WTC11 (cell line): ENCODE measurements at regions not wholly inside any gene's neighbourhood (a gene's known extent, or its start where the extent isn't known, plus 50 kb on each side); places are given as distances from the start of the nearest gene placed in this dataset.
"Not testable (repeated sequence)": the region's sequence is repeated elsewhere in the genome, so short reads cannot be mapped to it uniquely, and the experiment has no call there.

Experiments
- ATAC-seq: fragments of 200-7000 bp; cut with Tn5 transposase; 2 replicates; pipeline ENCODE4 v1.10.0; 2021; ENCODE audit warnings: mild to moderate bottlenecking, moderate library complexity
- CTCF ChIA-PET: fragments of 300-600 bp; sonication (Branson Sonifier 250); formaldehyde crosslinking; loops from one replicate; lab custom pipeline; 2021; ENCODE audit warnings: antibody characterized with exemption; lab: Charles Lee
- POLR2A ChIA-PET: fragments of 350-600 bp; sonication (Branson Sonifier 250); formaldehyde crosslinking; loops from one replicate; lab custom pipeline; 2021; ENCODE audit warnings: antibody characterized with exemption; lab: Charles Lee
- DNase-seq: peaks from one replicate; pipeline ENCODE4 v3.0.0; 2021; ENCODE audit warnings: low spot score
- H3K27ac Mint-ChIP-seq: 2 replicates; pipeline ENCODE4 v1.8.0; 2021; ENCODE audit warnings: mixed read lengths
- H3K27me3 Mint-ChIP-seq: 2 replicates; pipeline ENCODE4 v1.8.0; 2021; ENCODE audit warnings: low read depth, mild to moderate bottlenecking, moderate library complexity, mixed read lengths
- H3K36me3 Mint-ChIP-seq: 2 replicates; pipeline ENCODE4 v1.8.0; 2021; ENCODE audit warnings: mixed read lengths
- H3K4me1 Mint-ChIP-seq: 2 replicates; pipeline ENCODE4 v1.8.0; 2022; ENCODE audit warnings: mixed read lengths
- H3K4me3 Mint-ChIP-seq: 2 replicates; pipeline ENCODE4 v1.8.0; 2021; ENCODE audit warnings: mild to moderate bottlenecking, moderate library complexity, mixed read lengths
- H3K9me3 Mint-ChIP-seq: 2 replicates; pipeline ENCODE4 v1.8.0; 2021; ENCODE audit warnings: mixed read lengths
- CBFB ChIP-seq: sonication (generic); formaldehyde crosslinking; IDR thresholded peaks from 2 replicates; pipeline ENCODE4 v1.8.1; 2022; ENCODE audit warnings: mild to moderate bottlenecking, low read depth, missing genetic modification reagents
- CREB1 ChIP-seq: sonication (generic); formaldehyde crosslinking; IDR thresholded peaks from 2 replicates; pipeline ENCODE4 v1.8.0; 2023; ENCODE audit warnings: mild to moderate bottlenecking, missing genetic modification reagents
- ELF4 ChIP-seq: sonication (generic); formaldehyde crosslinking; IDR thresholded peaks from 2 replicates; pipeline ENCODE4 v1.8.1; 2022; ENCODE audit warnings: low read depth, mild to moderate bottlenecking, moderate library complexity, missing genetic modification reagents
- ESRRA ChIP-seq: sonication (generic); formaldehyde crosslinking; IDR thresholded peaks from 2 replicates; pipeline ENCODE4 v1.8.1; 2022; ENCODE audit warnings: mild to moderate bottlenecking, missing genetic modification reagents, borderline replicate concordance
- GABPB1 ChIP-seq: sonication (generic); formaldehyde crosslinking; IDR thresholded peaks from 2 replicates; pipeline ENCODE4 v1.8.1; 2023; ENCODE audit warnings: mild to moderate bottlenecking, missing genetic modification reagents
- IRF1 ChIP-seq: sonication (generic); formaldehyde crosslinking; IDR thresholded peaks from 2 replicates; pipeline ENCODE4 v1.8.0; 2023; ENCODE audit warnings: missing genetic modification reagents
- IRF2 ChIP-seq: sonication (generic); formaldehyde crosslinking; IDR thresholded peaks from 2 replicates; pipeline ENCODE4 v1.8.0; 2022; ENCODE audit warnings: low read depth, missing genetic modification reagents, borderline replicate concordance
- KAT7 ChIP-seq: sonication (generic); formaldehyde crosslinking; IDR thresholded peaks from 2 replicates; pipeline ENCODE4 v1.8.1; 2023; ENCODE audit warnings: missing genetic modification reagents, mild to moderate bottlenecking, borderline replicate concordance
- MAX ChIP-seq: sonication (generic); formaldehyde crosslinking; IDR thresholded peaks from 2 replicates; pipeline ENCODE4 v1.8.0; 2022; ENCODE audit warnings: mild to moderate bottlenecking, missing genetic modification reagents
- NFE2L1 ChIP-seq: sonication (generic); formaldehyde crosslinking; IDR thresholded peaks from 2 replicates; pipeline ENCODE4 v1.8.1; 2023; ENCODE audit warnings: missing genetic modification reagents
- OVOL2 ChIP-seq: fragments of 250-450 bp; sonication (Bioruptor Pico); IDR thresholded peaks from 2 replicates; pipeline ENCODE4 v1.9.0; 2021; ENCODE audit warnings: mild to moderate bottlenecking, borderline replicate concordance
- TEAD4 ChIP-seq: sonication (generic); formaldehyde crosslinking; IDR thresholded peaks from 2 replicates; pipeline ENCODE4 v1.8.0; 2022; ENCODE audit warnings: mild to moderate bottlenecking, missing genetic modification reagents
- ZNF232 ChIP-seq: sonication (generic); formaldehyde crosslinking; IDR thresholded peaks from 2 replicates; pipeline ENCODE4 v1.8.0; 2022; ENCODE audit warnings: mild to moderate bottlenecking, missing genetic modification reagents
- ZNF263 ChIP-seq: sonication (generic); formaldehyde crosslinking; IDR thresholded peaks from 2 replicates; pipeline ENCODE4 v1.8.1; 2022; ENCODE audit warnings: low read depth, mild to moderate bottlenecking, moderate library complexity, missing genetic modification reagents
- ZNF281 ChIP-seq: sonication (generic); formaldehyde crosslinking; IDR thresholded peaks from 2 replicates; pipeline ENCODE4 v1.8.0; 2023; ENCODE audit warnings: mild to moderate bottlenecking, missing genetic modification reagents
- ZNF396 ChIP-seq: fragments of 250-450 bp; sonication (Bioruptor Pico); IDR thresholded peaks from 2 replicates; pipeline ENCODE4 v1.8.0; 2021; ENCODE audit warnings: mild to moderate bottlenecking, moderate library complexity, borderline replicate concordance
- TF ChIP-seq, protein P1 (sequence below): fragments of 250-450 bp; sonication (Bioruptor Pico); IDR thresholded peaks from 2 replicates; pipeline ENCODE4 v2.1.2; 2022; ENCODE audit warnings: mild to moderate bottlenecking, moderate library complexity
- TF ChIP-seq, protein P2 (sequence below): fragments of 250-450 bp; sonication (Bioruptor Pico); IDR thresholded peaks from 2 replicates; pipeline ENCODE4 v1.9.0; 2021; ENCODE audit warnings: moderate library complexity, mild to moderate bottlenecking, inconsistent platforms, borderline replicate concordance

- POLR2A ChIA-PET: no interaction called here
- H3K9me3 Mint-ChIP-seq: peaks cover 6% of the 10 kb centered on the region
Measured at GRCh38 chr14:105742531-105742848, 216.1 kb downstream of the TMEM121 start.

DNA sequence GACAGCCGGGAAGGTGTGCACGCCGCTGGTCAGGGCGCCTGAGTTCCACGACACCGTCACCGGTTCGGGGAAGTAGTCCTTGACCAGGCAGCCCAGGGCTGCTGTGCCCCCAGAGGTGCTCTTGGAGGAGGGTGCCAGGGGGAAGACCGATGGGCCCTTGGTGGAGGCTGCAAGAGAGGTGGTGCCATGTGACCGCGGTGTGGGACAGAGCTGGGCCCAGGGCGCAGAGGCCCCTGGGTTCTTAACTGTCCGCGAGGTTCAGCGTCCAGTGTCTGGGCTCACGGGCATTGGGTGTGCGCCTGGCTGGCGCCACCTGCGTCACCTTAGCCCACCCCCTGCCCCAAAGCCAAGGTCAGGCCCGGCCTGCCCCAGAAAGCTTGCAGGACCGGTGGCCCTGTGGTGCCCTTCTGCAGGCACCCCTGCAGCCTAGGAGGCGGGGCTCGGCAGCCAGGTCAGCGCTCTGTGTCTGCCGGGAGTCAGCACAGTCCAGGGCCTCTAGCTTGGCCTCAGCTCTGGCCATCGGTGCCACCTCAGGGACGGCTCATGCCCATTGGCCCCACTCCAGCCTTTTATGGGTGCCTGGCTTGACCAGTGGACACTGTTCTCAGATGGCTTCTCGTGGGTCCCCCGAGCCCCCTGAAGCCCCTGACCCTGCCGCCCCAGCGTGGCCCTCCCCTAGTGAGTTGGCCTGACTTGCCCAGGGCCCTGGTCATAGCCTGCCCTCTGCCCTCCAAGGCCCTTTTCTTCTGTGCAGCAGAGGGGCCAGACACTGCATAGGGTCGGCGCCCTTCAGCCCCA is 216.7 kb downstream of the TMEM121 start:
- not testable (repeated sequence) for H3K4me1 Mint-ChIP-seq

More at GRCh38 chr14:105742531-105742848, 216.1 kb downstream of the TMEM121 start:
- no peak for DNase-seq
- CTCF ChIA-PET: no interaction called here
- Mint-ChIP-seq H3K36me3 (peaks cover 28% of the 10 kb centered on the region), H3K27me3 (no peaks in the 10 kb centered on the region; the same call in 1 of the 2 replicates), H3K4me1 (no peaks in the 10 kb centered on the region), H3K27ac (no peak overlapping the region)
- TF ChIP-seq GABPB1 (CRISPR knock-in tag) (no peak), KAT7 (CRISPR knock-in tag) (no peak), ZNF232 (CRISPR knock-in tag) (no peak), CREB1 (CRISPR knock-in tag) (no peak), ZNF263 (CRISPR knock-in tag) (no peak), OVOL2 (no peak), ESRRA (CRISPR knock-in tag) (no peak), ELF4 (no peak), CBFB (no peak), ZNF396 (CRISPR knock-in tag) (no peak), TEAD4 (CRISPR knock-in tag) (no peak), IRF1 (no peak), MAX (CRISPR knock-in tag) (no peak), NFE2L1 (CRISPR knock-in tag) (no peak), IRF2 (no peak), ZNF281 (CRISPR knock-in tag) (no peak)
- TF ChIP-seq, protein P1, sequence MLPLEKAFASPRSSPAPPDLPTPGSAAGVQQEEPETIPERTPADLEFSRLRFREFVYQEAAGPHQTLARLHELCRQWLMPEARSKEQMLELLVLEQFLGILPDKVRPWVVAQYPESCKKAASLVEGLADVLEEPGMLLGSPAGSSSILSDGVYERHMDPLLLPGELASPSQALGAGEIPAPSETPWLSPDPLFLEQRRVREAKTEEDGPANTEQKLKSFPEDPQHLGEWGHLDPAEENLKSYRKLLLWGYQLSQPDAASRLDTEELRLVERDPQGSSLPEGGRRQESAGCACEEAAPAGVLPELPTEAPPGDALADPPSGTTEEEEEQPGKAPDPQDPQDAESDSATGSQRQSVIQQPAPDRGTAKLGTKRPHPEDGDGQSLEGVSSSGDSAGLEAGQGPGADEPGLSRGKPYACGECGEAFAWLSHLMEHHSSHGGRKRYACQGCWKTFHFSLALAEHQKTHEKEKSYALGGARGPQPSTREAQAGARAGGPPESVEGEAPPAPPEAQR (CRISPR knock-in tag): no peak
- TF ChIP-seq, protein P2, sequence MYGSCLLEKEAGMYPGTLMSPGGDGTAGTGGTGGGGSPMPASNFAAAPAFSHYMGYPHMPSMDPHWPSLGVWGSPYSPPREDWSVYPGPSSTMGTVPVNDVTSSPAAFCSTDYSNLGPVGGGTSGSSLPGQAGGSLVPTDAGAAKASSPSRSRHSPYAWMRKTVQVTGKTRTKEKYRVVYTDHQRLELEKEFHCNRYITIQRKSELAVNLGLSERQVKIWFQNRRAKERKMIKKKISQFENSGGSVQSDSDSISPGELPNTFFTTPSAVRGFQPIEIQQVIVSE: no peak
- TF ChIP-seq, all 79 proteins: peak for 0
- ATAC-seq: no peak
- H3K4me3 Mint-ChIP-seq: no peak overlapping the region

DNA sequence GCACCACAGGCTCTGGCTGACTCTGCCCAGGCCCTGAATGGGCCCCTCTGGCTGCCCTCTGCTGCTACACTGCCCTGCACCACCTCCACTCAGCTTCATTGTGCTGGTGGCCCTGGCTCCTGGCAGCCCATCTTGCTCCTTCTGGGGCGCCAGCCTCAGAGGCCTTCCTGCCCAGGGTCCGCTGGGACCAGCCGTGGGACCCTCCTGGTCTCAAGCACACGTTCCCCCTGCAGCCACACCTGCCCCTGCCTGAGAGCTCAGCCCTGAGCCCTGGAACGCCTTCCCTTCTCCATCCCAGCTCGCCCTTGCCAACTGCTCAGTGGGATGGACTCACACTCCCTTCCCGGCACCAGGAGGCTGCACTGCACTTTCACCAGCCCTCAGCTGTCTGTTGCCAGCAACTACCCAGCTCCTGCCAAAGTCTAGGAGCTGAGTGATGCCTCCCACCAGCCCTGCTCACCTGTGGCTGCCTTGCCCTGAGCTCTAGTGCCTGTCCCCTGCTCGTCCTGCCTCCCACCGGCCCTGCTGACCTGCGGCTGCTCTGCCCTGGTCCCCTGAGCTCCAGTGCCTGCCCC is 217.9 kb downstream of the TMEM121 start:
- H3K27ac Mint-ChIP-seq, ATAC-seq, DNase-seq, H3K4me1 Mint-ChIP-seq, POLR2A ChIA-PET, H3K4me3 Mint-ChIP-seq, H3K27me3 Mint-ChIP-seq, CTCF ChIA-PET: not testable (repeated sequence)
- peaks cover 12% of the 10 kb centered on the region for H3K9me3 Mint-ChIP-seq
- peaks cover 38% of the 10 kb centered on the region for H3K36me3 Mint-ChIP-seq

More for the DNA sequence above, 216.7 kb downstream of the TMEM121 start:
- H3K9me3 Mint-ChIP-seq, CTCF ChIA-PET, H3K27ac Mint-ChIP-seq, POLR2A ChIA-PET, H3K4me3 Mint-ChIP-seq, H3K27me3 Mint-ChIP-seq, ATAC-seq, DNase-seq: not testable (repeated sequence)
- peaks cover 31% of the 10 kb centered on the region for H3K36me3 Mint-ChIP-seq
